ENCODE measurements at regions not wholly inside any gene's neighbourhood (a gene's known extent, or its start where the extent isn't known, plus 50 kb on each side); places are given as distances from the start of the nearest gene placed in this dataset.
A peak's percentile ranks its signal among the peaks of the same experiment; 100 is the strongest.

GRCh38 chr5:84695330-84695729 is 310.6 kb upstream of the EDIL3 start:
- TF ChIP-seq CTCF (conservative IDR thresholded peaks at IDR 0.05; ENCODE audit: low read depth, low read length): no peak

GRCh38 chr5:84693256-84693655 is 308.6 kb upstream of the EDIL3 start:
- TF ChIP-seq CTCF (conservative IDR thresholded peaks at IDR 0.05; ENCODE audit: low read depth, low read length): no peak
- Histone ChIP-seq H4K20me1 (ENCODE audit: insufficient read depth) (no peaks in the 10 kb centered on the region), H3K79me2 (ENCODE audit: insufficient read depth, low read depth) (no peaks in the 10 kb centered on the region), H3K4me3 (IDR thresholded peaks at IDR 0.05; ENCODE audit: insufficient read depth, low read depth, low read length) (no peak overlapping the region), H3K4me1 (ENCODE audit: low read depth, poor library complexity, severe bottlenecking) (peaks cover 7% of the 10 kb centered on the region), H3K27me3 (ENCODE audit: insufficient read depth, low read depth) (no peaks in the 10 kb centered on the region), H2AFZ (ENCODE audit: low read depth) (no peak overlapping the region), H3K36me3 (ENCODE audit: insufficient read depth) (no peaks in the 10 kb centered on the region), H3K9ac (no peak overlapping the region), H3K4me2 (no peak overlapping the region), H3K27ac (no peak overlapping the region)

More at GRCh38 chr5:84695330-84695729, 310.6 kb upstream of the EDIL3 start:
- Histone ChIP-seq H3K27me3 (ENCODE audit: insufficient read depth, low read depth) (no peaks in the 10 kb centered on the region), H3K27ac (no peak overlapping the region), H3K79me2 (ENCODE audit: insufficient read depth, low read depth) (no peaks in the 10 kb centered on the region), H3K9ac (no peak overlapping the region), H3K4me3 (IDR thresholded peaks at IDR 0.05; ENCODE audit: insufficient read depth, low read depth, low read length) (no peak overlapping the region), H3K4me1 (ENCODE audit: low read depth, poor library complexity, severe bottlenecking) (no peaks in the 10 kb centered on the region), H2AFZ (ENCODE audit: low read depth) (no peak overlapping the region; the same call in 1 of the 2 replicates), H3K36me3 (ENCODE audit: insufficient read depth) (no peaks in the 10 kb centered on the region), H3K4me2 (no peak overlapping the region), H4K20me1 (ENCODE audit: insufficient read depth) (no peaks in the 10 kb centered on the region)

GRCh38 chr5:84688566-84688965 is 303.9 kb upstream of the EDIL3 start:
- Histone ChIP-seq H3K36me3 (ENCODE audit: insufficient read depth) (no peaks in the 10 kb centered on the region), H2AFZ (ENCODE audit: low read depth) (peak overlapping the region; percentile 15; the same call in 1 of the 2 replicates), H3K4me3 (IDR thresholded peaks at IDR 0.05; ENCODE audit: insufficient read depth, low read depth, low read length) (no peak overlapping the region), H3K9ac (no peak overlapping the region), H3K79me2 (ENCODE audit: insufficient read depth, low read depth) (no peaks in the 10 kb centered on the region), H4K20me1 (ENCODE audit: insufficient read depth) (no peaks in the 10 kb centered on the region), H3K4me2 (peak overlapping the region; percentile 41; the same call in 1 of the 2 replicates), H3K27ac (peak overlapping the region; percentile 10; the same call in 1 of the 2 replicates), H3K4me1 (ENCODE audit: low read depth, poor library complexity, severe bottlenecking) (peaks cover 17% of the 10 kb centered on the region), H3K27me3 (ENCODE audit: insufficient read depth, low read depth) (no peaks in the 10 kb centered on the region)
- TF ChIP-seq CTCF (conservative IDR thresholded peaks at IDR 0.05; ENCODE audit: low read depth, low read length): no peak

GRCh38 chr5:84685121-84685894 is 300.6 kb upstream of the EDIL3 start:
- Histone ChIP-seq H3K4me3 (IDR thresholded peaks at IDR 0.05; ENCODE audit: insufficient read depth, low read depth, low read length) (no peak overlapping the region), H3K4me1 (ENCODE audit: low read depth, poor library complexity, severe bottlenecking) (peaks cover 17% of the 10 kb centered on the region), H2AFZ (ENCODE audit: low read depth) (no peak overlapping the region), H3K36me3 (ENCODE audit: insufficient read depth) (no peaks in the 10 kb centered on the region), H3K4me2 (no peak overlapping the region), H3K27ac (no peak overlapping the region), H4K20me1 (ENCODE audit: insufficient read depth) (no peaks in the 10 kb centered on the region), H3K27me3 (ENCODE audit: insufficient read depth, low read depth) (no peaks in the 10 kb centered on the region), H3K9ac (no peak overlapping the region), H3K79me2 (ENCODE audit: insufficient read depth, low read depth) (no peaks in the 10 kb centered on the region)
- no peak for TF ChIP-seq CTCF (conservative IDR thresholded peaks at IDR 0.05; ENCODE audit: low read depth, low read length)
